Skin epidermis (tissue), 12 donors: ENCODE measurements at regions not wholly inside any gene's neighbourhood (a gene's known extent, or its start where the extent isn't known, plus 50 kb on each side); places are given as distances from the start of the nearest gene placed in this dataset.
"Not testable (repeated sequence)": the region's sequence is repeated elsewhere in the genome, so short reads cannot be mapped to it uniquely, and the experiment has no call there.

ENCODE experiments used
- H3K27ac ChIP-seq, 21 experiments: fragments of 200-600 bp; sonication (generic) in 11 of 21; one replicate each; pipeline ENCODE4 v1.5.0; 2020; ENCODE audit warnings: mild to moderate bottlenecking in 3 of 21, inconsistent platforms in 2 of 21, moderate library complexity in 2 of 21
- H3K4me3 ChIP-seq, 7 experiments: fragments of 200-600 bp; sonication (generic) in 2 of 7; one replicate each; pipeline ENCODE4 v1.5.0; 2020; ENCODE audit warnings: inconsistent platforms in 2 of 7, mild to moderate bottlenecking in 2 of 7, moderate library complexity in 1 of 7

DNA sequence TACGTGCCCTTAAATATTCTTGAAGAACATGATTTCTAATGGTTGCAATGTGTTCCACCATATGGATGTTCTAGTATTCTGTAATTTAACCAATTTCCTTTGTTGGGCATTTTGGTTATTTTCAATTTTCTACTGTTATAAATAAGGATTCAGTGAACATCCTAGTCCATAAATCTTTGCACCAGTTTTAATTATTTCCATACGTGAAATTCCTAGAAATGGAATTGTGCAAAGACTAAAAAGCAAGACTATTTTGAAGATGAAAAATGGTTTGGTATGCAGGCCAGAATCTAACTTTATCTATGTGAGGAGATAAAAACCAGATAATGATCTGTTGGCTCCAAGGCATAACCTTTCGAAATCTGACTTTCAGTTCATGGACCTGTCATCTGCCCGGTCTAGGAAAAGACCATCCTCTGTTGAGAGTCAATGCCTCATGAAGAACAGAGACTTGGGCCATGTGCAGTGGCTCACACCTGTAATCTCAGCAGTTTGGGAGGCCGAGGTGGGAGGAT, 633.2 kb upstream of the NRP1 start:
- Histone ChIP-seq H3K27ac (no peak overlapping the region), H3K4me3 (no peak overlapping the region)

DNA sequence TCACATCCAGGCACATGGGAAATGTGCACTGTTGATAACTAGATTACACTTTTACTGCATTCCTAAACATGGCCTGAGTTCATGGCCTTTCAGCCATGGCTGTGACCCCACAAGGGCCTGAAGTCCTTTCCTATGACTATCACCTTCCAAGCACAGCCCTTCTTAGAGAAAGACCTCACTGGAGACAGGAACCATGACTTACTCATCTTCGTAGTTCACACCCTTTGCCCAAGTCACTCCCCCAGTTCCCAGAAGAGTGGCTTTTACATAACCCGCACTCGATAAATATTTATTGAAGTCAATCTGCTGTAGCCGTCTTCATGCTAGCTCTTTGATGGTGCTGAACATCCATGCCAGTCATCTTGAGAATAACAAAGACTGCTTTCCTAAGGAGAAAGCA, 632.5 kb upstream of the NRP1 start:
- no peak overlapping the region for H3K4me3 ChIP-seq
- no peak overlapping the region for H3K27ac ChIP-seq

DNA sequence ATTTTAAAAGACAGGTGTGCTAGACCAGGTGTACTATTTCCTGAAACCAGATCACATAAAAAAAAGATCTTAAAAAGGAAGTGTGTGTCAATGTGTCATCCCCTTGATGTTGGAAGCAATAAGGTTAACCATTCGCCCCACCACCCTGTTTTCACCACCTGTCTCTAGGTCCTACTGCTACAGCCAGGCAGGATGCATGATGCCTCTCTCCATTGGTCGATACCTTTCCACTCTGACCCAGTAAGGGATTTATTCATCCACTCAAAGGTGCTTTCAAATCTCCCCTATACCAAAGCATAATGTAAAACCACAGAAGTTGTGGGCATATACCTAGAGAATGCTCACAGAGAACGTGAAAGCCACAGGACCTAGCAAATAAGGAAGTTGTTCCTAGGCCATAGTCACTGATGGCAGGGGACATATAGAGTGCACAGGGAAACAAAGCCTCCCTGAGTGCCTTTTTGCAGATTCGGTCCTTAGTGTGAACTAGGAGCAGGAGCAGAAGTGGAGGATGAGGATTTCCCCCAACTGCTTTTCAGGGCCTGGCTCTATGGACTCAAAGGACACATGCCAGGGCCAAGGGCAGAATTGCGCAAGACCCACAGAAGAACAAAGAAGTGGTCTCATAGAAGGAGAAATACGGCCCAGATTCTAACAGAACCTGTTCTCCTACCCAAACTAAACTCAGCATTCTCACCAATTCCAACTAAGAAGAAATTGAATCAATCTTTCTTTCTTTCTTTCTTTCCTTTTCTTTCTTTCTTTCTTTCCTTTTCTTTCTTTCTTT, 631.5 kb upstream of the NRP1 start:
- Histone ChIP-seq H3K27ac (no peak overlapping the region), H3K4me3 (no peak overlapping the region)

DNA sequence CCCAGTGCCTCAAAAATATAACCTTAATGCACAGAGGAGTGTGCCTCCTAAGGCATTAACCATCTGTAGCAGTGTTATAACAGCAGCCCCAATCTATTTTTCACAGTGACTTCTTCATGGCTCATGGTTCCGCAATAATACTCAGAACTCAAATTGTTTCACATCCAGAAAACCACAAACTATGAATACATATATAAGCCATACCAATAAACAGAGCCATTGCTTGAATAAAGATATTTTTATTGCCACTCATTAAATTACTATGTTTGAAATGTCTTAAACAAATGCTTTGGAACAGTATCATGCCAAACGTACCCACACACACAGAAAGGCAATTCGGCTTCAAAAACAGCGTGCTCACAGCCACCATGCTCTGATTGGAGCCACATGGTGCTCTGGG, 629.3 kb upstream of the NRP1 start:
- H3K27ac ChIP-seq: no peak overlapping the region

DNA sequence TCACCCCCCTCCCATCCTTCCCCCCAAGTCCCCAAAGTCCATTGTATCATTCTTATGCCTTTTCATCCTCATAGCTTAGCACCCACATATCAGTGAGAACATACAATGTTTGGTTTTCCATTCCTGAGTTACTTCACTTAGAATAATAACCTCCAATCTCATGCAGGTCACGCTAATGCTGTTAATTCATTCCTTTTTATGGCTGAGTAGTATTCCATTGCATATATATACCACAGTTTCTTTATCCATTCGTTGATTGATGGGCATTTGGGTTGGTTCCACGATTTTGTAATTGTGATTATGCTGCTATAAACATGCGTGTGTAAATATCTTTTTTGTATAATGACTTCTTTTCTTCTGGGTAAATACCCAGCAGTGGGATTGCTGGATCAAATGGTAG, 621.9 kb upstream of the NRP1 start:
- not testable (repeated sequence) for H3K4me3 ChIP-seq, H3K27ac ChIP-seq

More for the DNA sequence above, 629.3 kb upstream of the NRP1 start:
- H3K4me3 ChIP-seq: no peak overlapping the region

DNA sequence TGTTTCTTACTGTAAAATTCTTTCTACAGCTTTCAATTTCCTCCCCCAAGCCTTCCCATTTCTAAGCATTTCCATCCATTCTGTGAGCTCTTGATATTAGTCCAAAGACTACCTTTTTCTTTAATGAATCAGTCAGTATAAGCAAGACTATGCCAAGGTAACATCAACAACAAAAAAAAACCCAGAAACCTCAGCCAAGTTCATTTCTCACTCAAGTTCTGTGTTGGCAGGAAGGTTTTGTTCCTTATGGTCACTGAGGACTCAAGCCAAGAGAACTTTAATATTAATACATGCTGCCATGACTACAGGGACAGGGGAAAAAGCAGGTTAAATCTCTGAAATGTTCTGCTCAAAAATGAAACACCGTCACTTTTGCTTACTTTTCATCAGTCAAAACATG, 621.2 kb upstream of the NRP1 start:
- Histone ChIP-seq H3K27ac (no peak overlapping the region), H3K4me3 (no peak overlapping the region)

DNA sequence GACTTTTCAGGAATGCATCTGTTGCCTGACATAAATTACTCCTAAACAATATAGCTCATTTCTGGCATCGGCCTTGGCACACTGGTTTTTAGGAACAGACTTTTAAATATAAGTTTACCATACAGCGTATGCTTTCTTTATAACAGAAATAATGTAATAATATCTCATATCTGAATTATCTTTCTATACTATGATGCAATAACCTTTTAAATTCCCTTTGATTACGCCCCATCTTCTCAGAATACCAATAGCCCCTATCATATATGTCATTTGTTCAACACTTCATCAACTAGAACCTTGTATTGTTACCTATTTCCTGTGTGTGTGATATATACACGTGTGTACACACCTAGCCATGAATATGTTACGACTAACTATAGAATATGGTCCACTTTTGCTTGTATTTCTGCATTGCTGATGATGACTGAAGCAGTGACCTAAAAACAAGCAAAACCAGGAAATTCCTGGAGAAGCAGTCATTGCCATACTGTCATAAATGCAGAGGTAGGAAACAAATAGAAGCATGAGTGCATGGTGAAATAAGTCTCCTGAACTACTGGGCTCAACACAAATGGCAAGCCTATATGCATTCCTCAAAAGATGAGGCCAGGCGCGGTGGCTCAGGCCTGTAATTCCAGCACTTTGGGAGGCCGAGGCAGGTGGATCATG, 618.4 kb upstream of the NRP1 start:
- Histone ChIP-seq H3K27ac (no peak overlapping the region), H3K4me3 (no peak overlapping the region)

DNA sequence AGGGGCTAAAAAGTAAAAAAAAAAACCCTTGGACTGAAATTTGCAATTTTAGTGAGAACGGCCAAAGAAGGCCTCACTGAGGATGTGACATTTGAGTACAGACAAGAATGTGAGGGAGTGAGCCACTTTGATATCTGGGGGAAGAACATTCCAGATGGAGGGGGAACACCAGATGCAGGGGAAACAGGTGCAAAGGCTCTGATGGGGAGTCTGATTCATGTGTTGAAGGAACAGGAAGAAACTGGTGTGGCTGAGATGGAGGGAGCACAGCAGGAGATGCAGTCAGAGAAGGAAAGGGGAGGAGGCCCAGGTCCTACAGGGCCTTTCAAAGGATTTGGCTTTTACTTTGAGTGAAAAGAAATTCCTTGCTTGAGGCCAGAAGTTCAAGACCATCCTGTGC, 615.7 kb upstream of the NRP1 start:
- no peak overlapping the region for H3K27ac ChIP-seq
- no peak overlapping the region for H3K4me3 ChIP-seq

DNA sequence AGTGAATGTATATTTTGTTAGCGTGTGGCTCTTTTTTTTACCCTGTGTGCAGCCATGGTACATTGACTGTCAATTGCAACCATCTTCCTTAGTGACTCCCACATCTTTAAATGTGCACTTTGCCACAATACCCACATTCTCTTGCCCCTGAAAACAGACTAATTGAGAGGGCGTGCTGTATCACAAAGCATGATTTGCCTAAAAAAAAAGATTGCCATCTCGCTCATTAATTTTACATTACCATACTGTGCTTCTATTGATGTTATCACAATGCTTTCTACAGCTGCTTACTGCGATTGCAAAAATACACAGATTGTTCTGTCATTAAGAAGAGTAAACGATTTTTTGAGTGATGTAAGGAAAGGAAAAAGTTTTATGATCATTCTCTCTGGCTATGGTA, 613.1 kb upstream of the NRP1 start:
- Histone ChIP-seq H3K27ac (no peak overlapping the region), H3K4me3 (no peak overlapping the region)

DNA sequence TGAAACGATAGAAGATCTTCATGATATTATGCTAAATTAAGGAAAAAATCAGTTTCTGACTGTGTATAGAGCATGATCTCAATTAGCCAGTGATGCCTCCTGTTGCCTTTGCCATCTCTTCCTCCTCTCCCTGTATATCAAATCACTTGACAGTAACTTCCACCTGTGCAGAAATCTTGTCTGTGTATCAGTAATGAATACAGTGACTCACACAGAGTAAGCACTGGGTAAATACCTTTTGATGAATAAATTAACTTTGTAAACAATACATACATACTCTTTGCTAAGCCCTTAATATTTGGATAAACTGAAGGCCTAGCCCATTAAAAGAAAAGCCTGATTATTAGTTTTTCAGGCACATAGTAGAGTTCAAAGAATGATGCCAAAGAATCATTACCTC, 610.6 kb upstream of the NRP1 start:
- no peak overlapping the region for H3K27ac ChIP-seq

DNA sequence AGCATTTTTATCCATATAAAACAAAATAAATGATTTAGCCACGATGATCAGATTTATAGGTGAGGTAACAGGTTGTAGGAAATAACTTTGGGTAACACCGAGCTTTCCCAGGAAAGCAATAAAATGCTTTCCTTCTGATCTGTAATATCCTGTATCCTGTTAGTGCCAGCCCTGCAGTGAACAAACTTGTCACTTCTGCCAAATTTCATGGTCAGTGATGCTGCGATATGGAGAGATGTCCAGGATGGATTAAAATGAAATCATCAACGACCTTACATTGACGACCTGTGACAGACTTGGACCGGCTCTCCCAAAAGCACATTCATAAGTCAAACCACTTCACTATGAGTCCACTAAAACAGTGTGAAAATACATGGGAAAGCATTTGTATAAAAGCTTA, 608.0 kb upstream of the NRP1 start:
- Histone ChIP-seq H3K27ac (no peak overlapping the region), H3K4me3 (no peak overlapping the region)

More for the DNA sequence above, 610.6 kb upstream of the NRP1 start:
- no peak overlapping the region for H3K4me3 ChIP-seq

DNA sequence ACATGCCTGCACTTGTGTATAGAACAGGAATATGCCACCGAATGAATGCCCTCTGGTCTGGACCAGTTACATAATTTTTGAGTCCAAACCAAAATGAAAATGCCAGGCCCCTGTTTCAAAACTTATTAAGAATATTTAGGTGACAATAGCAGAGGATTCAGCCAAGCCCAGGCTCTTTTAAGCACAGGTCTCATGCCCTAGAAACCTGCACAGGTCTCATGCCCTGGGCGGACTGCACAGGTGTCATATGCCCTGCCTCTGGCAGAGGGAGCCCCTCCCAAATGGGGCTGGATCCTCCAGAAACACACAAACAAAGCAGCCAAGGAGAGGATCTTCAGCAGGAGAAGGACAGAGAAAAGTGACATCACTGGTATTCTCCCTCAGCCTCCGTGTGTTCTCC, 605.4 kb upstream of the NRP1 start:
- Histone ChIP-seq H3K27ac (no peak overlapping the region), H3K4me3 (no peak overlapping the region)

DNA sequence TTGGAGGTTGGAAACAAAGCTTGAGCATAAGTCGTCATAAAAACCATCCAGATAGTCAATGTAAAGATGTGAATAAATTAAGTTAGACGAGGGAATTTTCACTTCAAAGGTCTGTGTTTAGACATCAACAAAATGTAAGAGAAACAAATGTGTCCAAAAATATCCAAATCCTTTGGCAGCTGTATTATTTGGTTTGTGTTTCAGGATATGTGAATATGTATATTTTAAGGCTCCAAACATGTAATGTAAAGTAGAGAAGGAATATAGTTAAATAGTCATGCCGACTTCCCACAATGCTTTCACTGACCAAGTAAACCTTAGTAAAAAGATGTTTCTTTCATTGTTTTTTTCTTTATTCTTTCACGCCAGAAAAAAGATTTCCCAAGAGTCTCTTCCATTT, 604.9 kb upstream of the NRP1 start:
- Histone ChIP-seq H3K27ac (no peak overlapping the region), H3K4me3 (no peak overlapping the region)

DNA sequence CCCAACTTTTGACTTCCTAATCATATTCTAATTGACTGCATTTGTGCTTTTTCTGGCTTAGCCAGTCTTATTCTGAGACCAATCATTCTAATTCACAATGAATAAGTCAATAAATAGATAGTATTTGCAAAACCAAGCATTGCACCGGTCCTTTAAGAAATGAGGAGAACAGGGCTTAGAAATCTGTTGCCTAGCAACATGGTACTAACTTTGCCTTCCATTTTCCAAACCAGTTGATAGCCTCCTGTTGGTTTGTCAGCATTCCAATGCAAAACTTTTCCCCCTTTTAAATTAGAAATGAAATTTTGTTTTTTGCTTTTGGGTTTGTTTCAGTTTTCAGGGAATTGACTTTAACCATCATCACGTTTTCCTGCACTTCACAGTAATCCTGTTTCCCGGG, 603.5 kb upstream of the NRP1 start:
- no peak overlapping the region for H3K27ac ChIP-seq

DNA sequence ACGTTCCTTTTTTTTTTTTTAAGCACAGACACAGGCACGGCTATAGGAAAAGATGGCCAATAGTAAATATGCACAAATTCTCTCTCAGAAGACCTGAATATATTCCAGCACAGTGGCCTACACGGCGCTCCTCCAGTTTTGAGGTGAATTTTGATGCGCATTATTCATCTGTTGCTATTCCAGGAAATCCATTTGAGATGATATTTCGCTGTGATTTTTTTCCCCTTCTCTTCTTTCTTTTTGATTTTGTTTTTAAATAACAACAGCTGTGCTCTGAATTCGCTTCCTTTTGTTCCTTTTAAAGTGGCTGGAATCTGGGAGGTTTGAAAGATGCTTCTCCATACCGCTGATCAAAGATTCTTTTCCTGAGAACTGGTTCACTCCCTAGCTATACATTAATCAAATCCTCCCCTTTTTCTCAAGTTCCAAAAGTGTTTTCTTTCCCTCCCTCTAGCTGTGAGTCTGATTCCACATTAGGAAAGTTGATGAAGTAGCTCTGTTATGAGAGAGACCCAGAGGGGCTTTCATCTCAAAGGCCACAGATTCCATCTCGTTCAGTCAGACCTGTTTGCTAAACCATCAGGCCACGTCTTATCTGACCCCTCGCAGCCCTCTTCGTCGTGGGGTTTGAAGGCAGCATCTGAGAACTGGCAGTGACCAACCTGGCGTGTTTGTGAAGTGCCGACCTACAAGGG, 602.7 kb upstream of the NRP1 start:
- Histone ChIP-seq H3K27ac (no peak overlapping the region), H3K4me3 (no peak overlapping the region)

More for the DNA sequence above, 603.5 kb upstream of the NRP1 start:
- H3K4me3 ChIP-seq: no peak overlapping the region

DNA sequence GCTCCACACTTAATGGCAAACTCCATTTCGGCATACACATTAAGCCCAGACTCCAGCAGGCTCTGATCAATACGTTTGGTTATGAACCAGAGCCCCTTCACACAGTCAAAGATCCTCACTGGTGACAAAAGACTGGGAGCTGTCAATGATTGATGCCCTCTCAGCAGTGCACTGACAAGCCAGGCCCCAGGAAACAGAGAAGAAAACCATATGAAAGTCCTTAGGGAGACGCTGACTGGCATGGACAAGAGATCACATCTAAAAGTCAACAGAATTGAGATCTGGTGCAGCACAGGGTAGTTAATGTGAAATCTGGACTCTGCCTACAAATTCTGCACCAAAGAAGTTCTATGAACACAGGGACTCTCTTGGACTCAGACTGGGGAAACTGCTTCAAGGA, 600.9 kb upstream of the NRP1 start:
- no peak overlapping the region for H3K27ac ChIP-seq
- no peak overlapping the region for H3K4me3 ChIP-seq

DNA sequence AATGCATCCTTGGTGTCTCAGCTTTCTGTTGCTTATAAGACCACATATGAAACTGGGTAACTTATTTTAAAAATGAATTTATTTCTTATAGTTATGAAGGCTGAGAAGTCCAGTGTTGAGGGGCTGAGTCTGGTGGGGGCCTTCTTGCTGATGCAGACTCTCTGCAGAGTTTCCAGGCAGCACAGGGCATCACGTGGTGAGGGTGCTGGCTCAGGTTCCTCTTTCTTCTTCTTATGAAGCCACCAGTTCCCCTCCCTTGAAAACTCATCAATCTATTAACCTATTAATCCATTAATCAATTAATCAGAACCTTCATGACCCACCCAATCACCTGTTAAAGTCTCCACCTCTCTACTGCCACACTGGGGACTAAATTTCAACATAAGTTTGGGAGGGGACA, 595.6 kb upstream of the NRP1 start:
- no peak overlapping the region for H3K4me3 ChIP-seq
- H3K27ac ChIP-seq: no peak overlapping the region

DNA sequence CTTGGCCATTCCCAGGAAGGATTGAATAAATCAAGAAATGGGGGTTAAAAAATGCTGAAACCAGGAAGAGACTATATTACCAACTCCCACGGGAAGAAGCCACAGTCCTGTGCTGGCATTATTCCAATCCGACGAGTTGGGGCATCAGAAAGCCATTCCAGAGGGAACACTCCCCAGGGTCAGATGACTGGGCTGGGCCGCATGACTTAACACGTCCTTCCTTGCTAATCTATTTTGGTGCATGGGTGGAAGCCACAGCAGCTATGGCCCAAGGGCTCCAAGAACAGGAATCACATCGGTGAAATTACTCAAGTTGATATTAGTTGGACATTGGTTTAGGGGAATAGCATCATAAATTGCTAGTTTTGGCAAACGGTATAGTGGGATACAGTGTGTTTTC, 592.9 kb upstream of the NRP1 start:
- H3K4me3 ChIP-seq: no peak overlapping the region
- H3K27ac ChIP-seq: no peak overlapping the region

DNA sequence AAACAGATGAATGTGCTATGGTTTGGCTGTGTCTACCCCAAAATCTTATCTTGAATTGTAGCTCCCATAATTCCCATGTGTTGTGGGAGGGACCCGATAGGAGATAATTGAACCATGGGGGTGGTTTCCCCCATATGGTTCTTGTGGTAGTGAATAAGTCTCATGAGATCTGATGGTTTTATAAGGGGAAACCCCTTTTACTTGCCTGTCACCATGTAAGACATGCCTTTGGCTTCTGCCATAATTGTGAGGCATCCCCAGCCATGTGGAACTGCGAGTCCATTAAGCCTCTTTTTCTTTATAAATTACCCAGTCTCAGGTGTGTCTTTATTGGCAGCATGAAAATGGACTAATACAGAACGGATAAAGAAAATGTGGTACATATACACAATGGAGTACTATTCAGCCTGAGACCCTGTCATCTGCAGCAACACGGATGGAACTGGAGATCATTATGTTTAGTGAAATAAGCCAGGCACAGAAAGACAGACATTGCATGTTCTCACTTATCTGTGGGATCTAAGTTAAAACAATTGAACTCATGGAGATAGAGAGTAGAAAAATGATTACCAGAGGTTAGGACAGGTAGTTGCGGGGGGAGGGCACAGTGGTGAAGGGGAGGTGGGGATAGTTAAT, 587.6 kb upstream of the NRP1 start:
- Histone ChIP-seq H3K27ac (no peak overlapping the region), H3K4me3 (no peak overlapping the region)

DNA sequence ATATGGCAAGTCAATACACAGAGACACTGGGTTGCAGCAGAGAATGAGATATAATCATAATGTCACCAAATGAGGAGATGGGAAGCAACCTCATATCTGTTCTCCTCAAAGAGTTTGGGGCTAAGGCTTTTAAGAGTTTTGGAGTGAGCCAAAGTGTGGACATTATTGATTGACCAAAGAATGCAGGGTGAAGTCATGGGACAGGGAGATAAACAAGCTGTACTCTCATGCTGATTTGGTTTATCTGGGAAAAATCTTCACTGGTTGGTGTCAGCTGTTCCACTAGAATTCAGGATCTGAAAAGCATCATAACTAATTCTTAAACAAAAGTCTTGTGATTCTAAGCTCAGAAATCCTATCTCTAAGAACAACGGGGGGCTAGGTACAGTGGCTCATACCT, 585.9 kb upstream of the NRP1 start:
- Histone ChIP-seq H3K27ac (no peak overlapping the region), H3K4me3 (no peak overlapping the region)
